ENCODE measurements at regions not wholly inside any gene's neighbourhood (a gene's known extent, or its start where the extent isn't known, plus 50 kb on each side); places are given as distances from the start of the nearest gene placed in this dataset.

GRCh38 chr2:60003076-60003475, 550.4 kb downstream of the BCL11A start:
- TF ChIP-seq CTCF (conservative IDR thresholded peaks at IDR 0.05; ENCODE audit: control insufficient read depth, insufficient read depth, low read depth, low read length) = no peak
- no peak for DNase-seq (ENCODE audit: low read depth)
- H3K4me3 ChIP-seq (ENCODE audit: control insufficient read depth, low read depth, low read length) = no peak overlapping the region

- DNase-seq (ENCODE audit: low read depth) = no peak
- TF ChIP-seq CTCF (conservative IDR thresholded peaks at IDR 0.05; ENCODE audit: control insufficient read depth, insufficient read depth, low read depth, low read length) = no peak
- H3K4me3 ChIP-seq (ENCODE audit: control insufficient read depth, low read depth, low read length) = no peak overlapping the region
These were observed 551.1 kb downstream of the BCL11A start for GRCh38 chr2:60002183-60002867.

- no peak for TF ChIP-seq CTCF (conservative IDR thresholded peaks at IDR 0.05; ENCODE audit: control insufficient read depth, insufficient read depth, low read depth, low read length)
- no peak overlapping the region for H3K4me3 ChIP-seq (ENCODE audit: control insufficient read depth, low read depth, low read length)
- no peak for DNase-seq (ENCODE audit: low read depth)
These were observed 552.8 kb downstream of the BCL11A start for GRCh38 chr2:60000686-60001085.

GRCh38 chr2:59998324-59998723, 555.1 kb downstream of the BCL11A start:
- TF ChIP-seq CTCF (conservative IDR thresholded peaks at IDR 0.05; ENCODE audit: control insufficient read depth, insufficient read depth, low read depth, low read length) = no peak
- no peak overlapping the region for H3K4me3 ChIP-seq (ENCODE audit: control insufficient read depth, low read depth, low read length)
- no peak for DNase-seq (ENCODE audit: low read depth)

GRCh38 chr2:59997371-59997770, 556.1 kb downstream of the BCL11A start:
- DNase-seq (ENCODE audit: low read depth) = no peak
- no peak for TF ChIP-seq CTCF (conservative IDR thresholded peaks at IDR 0.05; ENCODE audit: control insufficient read depth, insufficient read depth, low read depth, low read length)
- no peak overlapping the region for H3K4me3 ChIP-seq (ENCODE audit: control insufficient read depth, low read depth, low read length)

GRCh38 chr2:59996855-59997254, 556.6 kb downstream of the BCL11A start:
- no peak overlapping the region for H3K4me3 ChIP-seq (ENCODE audit: control insufficient read depth, low read depth, low read length)
- no peak for DNase-seq (ENCODE audit: low read depth)
- no peak for TF ChIP-seq CTCF (conservative IDR thresholded peaks at IDR 0.05; ENCODE audit: control insufficient read depth, insufficient read depth, low read depth, low read length)

GRCh38 chr2:59993726-59994125, 559.7 kb downstream of the BCL11A start:
- TF ChIP-seq CTCF (conservative IDR thresholded peaks at IDR 0.05; ENCODE audit: control insufficient read depth, insufficient read depth, low read depth, low read length) = no peak
- H3K4me3 ChIP-seq (ENCODE audit: control insufficient read depth, low read depth, low read length) = no peak overlapping the region

More at GRCh38 chr2:59993726-59994125, 559.7 kb downstream of the BCL11A start:
- DNase-seq (ENCODE audit: low read depth) = no peak
